ENCODE measurements at regions not wholly inside any gene's neighbourhood (a gene's known extent, or its start where the extent isn't known, plus 50 kb on each side); places are given as distances from the start of the nearest gene placed in this dataset.

GRCh38 chr6:72560721-72561593 is 60.9 kb upstream of the KCNQ5 start:
- Histone ChIP-seq H2BK20ac (ENCODE audit: low read depth, low read length) (peak overlapping the region; percentile 87; the same call in 1 of the 2 replicates), H3K4me3 (ENCODE audit: insufficient read depth, low read depth, low read length) (no peak overlapping the region), H2AFZ (replicated peaks; ENCODE audit: low read length, poor library complexity) (no peak overlapping the region), H3K18ac (ENCODE audit: low read depth, low read length) (peak overlapping the region; percentile 75; the same call in 1 of the 2 replicates), H3K27me3 (ENCODE audit: control insufficient read depth, insufficient read depth, low read length) (no peaks in the 10 kb centered on the region), H2BK15ac (ENCODE audit: low read depth, low read length) (peak overlapping the region; percentile 29), H4K5ac (ENCODE audit: low read depth, low read length) (peak overlapping the region; percentile 87; the same call in 1 of the 2 replicates), H3K4me2 (ENCODE audit: low read depth, low read length) (peak overlapping the region; percentile 50; the same call in 1 of the 2 replicates), H4K8ac (ENCODE audit: low read depth in 2 of 2, low read length in 2 of 2) (peak overlapping the region in 1 of 2 experiments; percentile 24; a peak in 2 of 4 replicates), H3K9me3 (ENCODE audit: control insufficient read depth, insufficient read depth, low read length) (no peaks in the 10 kb centered on the region), H3K56ac (ENCODE audit: extremely low read depth, insufficient read depth, low read length) (no peak overlapping the region), H3K27ac (ENCODE audit: insufficient read depth, low read length) (no peak overlapping the region), H3K23ac (ENCODE audit: low read depth, low read length) (peak overlapping the region; percentile 7; the same call in 1 of the 2 replicates), H3K9me1 (ENCODE audit: insufficient read depth, low read length) (no peaks in the 10 kb centered on the region), H2BK120ac (ENCODE audit: low read depth, low read length) (peak overlapping the region; percentile 65), H2BK5ac (ENCODE audit: low read depth, low read length, poor library complexity, severe bottlenecking) (peak overlapping the region; percentile 7), H3K4ac (ENCODE audit: low read depth, low read length) (peak overlapping the region; percentile 68), H3K36me3 (ENCODE audit: control insufficient read depth, insufficient read depth, low read length) (no peaks in the 10 kb centered on the region), H4K91ac (ENCODE audit: insufficient read depth, low read depth, low read length) (peak overlapping the region; percentile 24; the same call in 1 of the 2 replicates), H3K9ac (ENCODE audit: low read depth, low read length) (no peak overlapping the region), H4K20me1 (ENCODE audit: insufficient read depth, low read length) (no peaks in the 10 kb centered on the region), H3K14ac (replicated peaks; ENCODE audit: low read depth, low read length) (peak overlapping the region; percentile 83), H2AK5ac (ENCODE audit: low read depth, low read length) (peak overlapping the region; percentile 40; the same call in 1 of the 2 replicates), H3K4me1 (ENCODE audit: control insufficient read depth, insufficient read depth, low read length) (peaks cover 5% of the 10 kb centered on the region; the same call in 1 of the 2 replicates), H3K79me1 (ENCODE audit: low read depth in 1 of 2, low read length in 2 of 2) (no peaks in the 10 kb centered on the region; a peak in 1 of 4 replicates), H2AK9ac (replicated peaks; ENCODE audit: low read depth, low read length, poor library complexity) (no peak overlapping the region)
- intact Hi-C loops (cut with micrococcal nuclease) (no loop called here), in situ Hi-C loops (cut with MboI; ENCODE audit: low sequenced_read_pairs) (no loop called here), dilution Hi-C loops (cut with HindIII; ENCODE audit: low sequenced_read_pairs, unreplicated experiment) (no loop called here)
- TF ChIP-seq RAD21 (IDR thresholded peaks at IDR 0.05; ENCODE audit: low read length) (no peak), CEBPB (IDR thresholded peaks at IDR 0.05; ENCODE audit: low read depth, low read length) (no peak), RFX5 (IDR thresholded peaks at IDR 0.05; ENCODE audit: low read depth, low read length) (no peak), NFE2L2 (IDR thresholded peaks at IDR 0.05; ENCODE audit: low read depth, low read length) (no peak), CTCF (conservative IDR thresholded peaks at IDR 0.05; ENCODE audit: low read depth, low read length) (no peak), CHD1 (IDR thresholded peaks at IDR 0.05; ENCODE audit: low read depth, low read length) (no peak), POLR2A (IDR thresholded peaks at IDR 0.05; ENCODE audit: low read depth, low read length) (no peak), USF2 (IDR thresholded peaks at IDR 0.05; ENCODE audit: low read depth, low read length) (no peak), RCOR1 (IDR thresholded peaks at IDR 0.05; ENCODE audit: insufficient replicate concordance, low read length) (no peak), FOS (IDR thresholded peaks at IDR 0.05; ENCODE audit: low read depth, low read length) (no peak)
- DNase-seq (peak; percentile 19), ATAC-seq (ENCODE audit: low read depth) (no peak)
- ChIA-PET POLR2A (ENCODE audit: unreplicated experiment) (no interaction called here), CTCF (no interaction called here)
- no TSS peak for BruUV-seq (replicated peaks)
- 4% methylated on average over 3 of the region's 9 CpGs; no CpG with 5 or more reads in 1 of the 2 experiments for WGBS, 2 experiments (ENCODE audit: extremely low coverage in 2 of 2, insufficient read length in 1 of 2)
